EL (cell line): ENCODE measurements at regions not wholly inside any gene's neighbourhood (a gene's known extent, or its start where the extent isn't known, plus 50 kb on each side); places are given as distances from the start of the nearest gene placed in this dataset.

Experiments used
- DNase-seq: peaks from one replicate; pipeline ENCODE4 v3.0.0-alpha.2; 2016

DNA sequence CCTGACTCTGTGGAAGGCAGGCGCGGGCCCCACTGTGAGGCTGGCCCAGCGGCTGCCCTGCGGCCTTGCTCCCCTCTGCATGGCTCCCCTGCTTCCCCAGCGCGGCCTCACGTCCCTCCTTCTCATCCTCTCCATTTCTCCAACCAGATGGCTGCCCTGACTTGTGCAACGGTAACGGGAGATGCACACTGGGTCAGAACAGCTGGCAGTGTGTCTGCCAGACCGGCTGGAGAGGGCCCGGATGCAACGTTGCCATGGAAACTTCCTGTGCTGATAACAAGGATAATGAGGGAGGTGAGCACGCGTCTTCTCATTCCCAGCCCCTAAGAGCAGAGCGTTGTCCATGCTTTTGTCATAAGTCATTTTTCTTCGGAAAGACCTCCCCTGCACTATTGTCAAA is 129.0 kb upstream of the WWC1 start:
- DNase-seq = no peak

DNA sequence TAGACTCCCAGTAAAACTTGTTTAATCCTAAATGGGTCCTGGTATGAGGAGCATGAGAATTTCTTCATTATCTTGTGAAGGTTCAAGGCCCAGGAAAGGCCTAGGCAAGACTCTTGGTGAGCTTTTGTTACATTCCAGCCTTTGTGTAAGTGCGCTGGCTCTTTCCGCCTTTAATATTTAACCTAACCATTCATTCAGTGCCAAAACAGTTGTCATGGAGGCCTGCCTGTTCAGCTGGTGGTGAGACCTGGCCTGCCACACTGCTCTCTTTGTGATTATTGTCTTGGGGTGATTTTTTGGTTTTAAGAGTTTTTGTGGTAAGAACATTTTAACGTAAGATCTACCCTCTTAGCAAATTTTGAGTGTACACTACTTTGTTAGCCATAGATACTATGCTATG is 127.5 kb upstream of the WWC1 start:
- no peak for DNase-seq

DNA sequence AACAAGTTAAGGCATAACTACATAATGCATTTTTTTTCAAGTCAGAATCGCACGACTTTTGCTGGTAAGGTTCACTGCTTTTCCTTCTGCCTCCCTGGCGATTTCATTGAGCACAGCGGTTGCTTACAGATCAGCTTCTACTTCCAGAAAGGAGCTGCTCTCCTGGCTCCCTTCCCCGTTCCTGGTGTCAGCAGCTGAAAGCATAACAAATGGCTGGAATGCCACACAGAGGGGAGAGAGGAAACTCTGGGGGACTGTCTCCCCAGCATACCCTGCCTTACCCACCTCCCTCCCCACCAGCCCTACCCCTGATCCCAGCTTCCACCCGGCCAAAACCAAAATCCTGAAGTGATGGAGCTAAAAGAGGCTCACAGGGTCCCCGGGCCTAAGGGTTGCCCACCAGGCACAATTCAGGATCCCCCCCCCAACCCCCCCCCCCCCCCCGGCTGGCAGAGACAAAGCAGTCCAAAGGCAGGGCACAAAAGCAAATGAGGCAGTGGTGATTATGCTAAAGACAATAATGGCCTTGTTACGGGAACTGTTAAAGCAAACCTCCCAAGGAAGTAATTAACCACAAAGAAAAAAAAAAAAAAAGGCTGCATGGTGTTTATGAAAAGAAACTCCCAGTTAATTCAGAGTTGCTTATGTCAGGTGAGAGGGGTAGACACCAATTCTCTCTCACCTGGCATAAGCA is 126.1 kb upstream of the WWC1 start:
- no peak for DNase-seq

DNA sequence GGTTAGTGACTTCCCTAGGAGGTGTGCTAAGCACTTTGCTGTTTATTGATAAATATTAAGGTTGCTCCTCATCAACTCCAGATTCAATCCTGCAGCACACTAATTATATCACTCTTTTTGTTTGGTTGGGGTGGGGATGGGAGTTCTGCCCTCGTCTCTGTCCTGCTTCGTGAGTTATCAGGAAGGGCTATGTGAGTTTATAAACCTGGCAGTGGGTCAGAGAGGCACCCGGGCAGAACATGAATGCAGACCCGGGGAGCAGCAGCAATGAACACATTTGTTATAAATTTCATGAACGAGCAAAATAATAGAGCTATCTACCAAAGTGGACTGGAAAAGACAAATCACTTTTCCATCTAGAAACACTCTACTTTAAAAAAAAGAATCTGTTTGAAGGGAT is 125.5 kb upstream of the WWC1 start:
- DNase-seq = no peak

DNA sequence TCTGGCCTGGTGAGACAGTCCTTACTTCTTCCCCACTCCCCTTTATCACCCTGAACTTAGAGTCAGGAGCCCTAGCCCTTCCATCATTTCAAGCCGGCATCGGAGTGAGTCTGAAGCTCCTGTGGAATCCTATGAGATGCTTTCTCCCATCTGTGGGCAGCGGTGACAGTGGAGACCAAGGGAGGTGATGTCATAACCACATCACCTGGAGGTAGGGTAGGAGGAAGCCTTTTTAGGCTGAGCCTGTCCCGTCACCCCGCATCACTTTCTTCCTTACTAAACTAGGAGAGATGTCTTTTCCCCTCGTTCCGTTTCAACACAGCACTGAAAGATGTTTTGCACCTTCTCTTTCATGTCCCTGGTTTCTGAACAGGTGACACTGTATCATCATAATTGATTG is 124.1 kb upstream of the WWC1 start:
- DNase-seq = no peak

DNA sequence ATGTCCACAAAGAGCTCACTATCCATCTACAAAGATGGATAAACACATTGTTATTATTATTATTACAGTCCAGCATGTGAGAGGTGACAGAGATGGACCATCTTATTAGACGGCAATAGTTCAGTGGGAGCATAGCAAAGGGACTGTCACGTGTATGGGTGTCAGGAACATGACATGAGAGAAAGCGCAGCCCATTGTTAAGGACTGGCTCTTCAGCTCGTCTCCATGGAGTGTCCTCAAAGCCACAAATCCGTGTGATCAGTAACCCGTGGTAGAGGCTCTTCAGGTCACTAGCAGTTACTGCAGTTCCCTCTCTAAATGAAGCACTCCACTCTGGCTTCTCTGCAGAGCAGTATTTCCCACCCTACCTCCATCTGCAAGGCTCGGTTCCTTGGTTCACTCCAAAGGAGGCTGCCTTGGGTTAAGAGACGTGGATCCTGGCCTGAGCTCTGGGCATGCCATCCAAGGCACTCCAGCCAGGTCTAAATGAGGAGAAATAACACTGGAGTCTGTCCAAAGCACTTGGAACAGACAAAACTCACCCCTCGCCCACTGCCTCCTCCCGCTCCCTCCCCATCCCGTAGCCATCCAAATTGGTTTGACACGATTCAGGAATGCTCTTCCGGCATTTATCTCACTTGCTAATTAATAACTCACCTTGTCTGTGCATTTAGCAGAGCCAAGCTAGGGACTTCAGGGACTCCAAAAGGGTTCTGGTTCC is 122.3 kb upstream of the WWC1 start:
- DNase-seq = no peak

DNA sequence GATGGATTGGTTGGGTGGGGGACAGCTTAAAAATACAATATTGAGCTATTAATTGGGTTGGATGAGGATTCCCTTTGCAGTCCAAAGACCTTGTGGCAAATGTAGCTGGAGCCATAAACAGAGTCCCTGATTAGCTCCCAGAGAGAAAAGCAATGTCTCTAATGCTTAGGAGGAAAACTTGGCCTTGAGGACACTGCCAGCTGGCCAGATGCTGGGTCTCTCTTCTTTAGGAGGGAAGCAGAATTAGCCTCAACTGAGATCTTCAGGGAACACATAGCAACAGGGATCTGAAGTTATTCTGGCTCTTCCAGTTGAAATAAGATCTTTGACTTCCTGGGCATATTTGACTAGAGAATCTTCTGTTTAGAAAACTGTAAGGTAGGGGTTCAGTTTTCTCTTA is 121.7 kb upstream of the WWC1 start:
- no peak for DNase-seq

DNA sequence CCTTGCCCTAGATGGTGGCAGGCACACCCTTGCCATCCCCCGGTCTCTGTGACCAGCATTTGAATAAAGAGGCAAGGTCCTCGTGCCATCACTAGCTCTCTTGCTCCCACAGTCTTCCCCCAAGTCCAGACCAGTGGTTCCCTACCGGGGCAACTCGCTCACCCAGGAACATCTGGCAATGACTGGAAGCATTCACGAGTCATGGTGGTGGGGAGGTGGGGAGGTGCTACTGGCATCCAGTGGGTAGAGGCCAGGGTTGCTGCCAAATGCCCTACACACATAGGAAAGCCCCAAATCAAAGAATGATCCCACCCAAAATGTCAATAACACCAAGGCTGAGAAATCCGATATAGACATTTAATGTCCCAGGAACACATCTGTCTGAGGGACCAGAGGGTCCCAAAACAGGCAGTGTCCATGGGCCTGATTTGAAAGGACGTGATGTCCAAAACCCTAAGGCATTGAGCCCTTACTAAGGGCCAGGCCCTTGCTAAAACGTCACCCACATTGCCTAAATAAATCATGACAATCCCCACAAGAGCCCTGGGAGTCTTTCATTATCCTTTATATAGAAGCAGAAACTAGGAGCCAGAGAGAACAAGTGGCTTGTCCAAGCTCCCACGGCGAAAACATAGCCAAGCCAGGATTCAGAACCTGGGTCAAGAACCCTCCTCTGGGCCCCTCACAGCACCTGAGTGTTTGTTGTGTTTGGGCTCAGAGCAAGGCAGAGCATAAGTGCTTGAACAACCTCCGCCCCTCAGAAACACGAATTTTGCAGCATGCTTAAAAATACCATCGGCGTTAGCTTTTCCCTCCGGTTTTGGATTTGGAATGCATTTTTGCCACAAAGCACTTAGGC is 119.3 kb upstream of the WWC1 start:
- no peak for DNase-seq

DNA sequence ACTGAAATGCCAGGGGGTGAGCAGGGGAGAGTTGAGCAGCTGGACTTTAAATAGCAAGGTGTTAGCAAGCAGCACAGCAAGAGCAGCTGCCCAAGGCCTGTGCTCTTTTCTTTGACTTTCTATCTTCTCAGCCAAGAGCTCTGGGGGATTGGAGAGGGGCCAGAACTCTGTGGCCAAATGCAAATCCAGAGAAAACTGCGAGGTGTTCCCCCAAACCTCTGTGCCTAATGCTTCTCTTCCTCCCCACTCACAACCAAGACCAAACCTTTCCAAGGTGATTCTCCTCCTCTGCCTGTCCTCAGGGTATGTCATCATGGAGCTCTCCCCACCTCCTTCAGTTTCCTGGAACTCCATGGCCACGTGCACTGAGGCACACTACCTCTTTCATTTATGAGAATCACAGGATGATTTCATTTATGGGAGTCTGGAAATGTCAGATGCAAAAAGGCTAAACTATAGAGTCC is 118.7 kb upstream of the WWC1 start:
- no peak for DNase-seq

DNA sequence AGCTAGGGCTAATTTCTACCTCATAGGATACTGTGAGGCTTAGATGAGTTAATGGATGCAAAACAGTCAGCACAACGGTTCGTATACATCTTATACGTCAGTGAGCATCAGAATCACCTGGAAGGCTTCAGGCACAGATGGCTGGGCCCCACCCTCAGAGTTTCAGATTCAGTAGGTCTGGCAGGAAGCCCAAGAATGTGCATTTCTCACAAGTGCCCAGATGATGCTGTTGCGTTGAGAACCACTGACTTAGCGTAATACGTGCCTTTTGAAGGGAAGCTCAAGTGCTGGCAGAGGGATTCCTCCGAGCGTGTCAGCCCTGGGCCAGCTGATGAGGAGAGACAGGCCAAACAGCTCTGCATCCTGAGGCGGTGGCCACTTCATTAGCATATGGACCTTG is 117.1 kb upstream of the WWC1 start:
- no peak for DNase-seq

DNA sequence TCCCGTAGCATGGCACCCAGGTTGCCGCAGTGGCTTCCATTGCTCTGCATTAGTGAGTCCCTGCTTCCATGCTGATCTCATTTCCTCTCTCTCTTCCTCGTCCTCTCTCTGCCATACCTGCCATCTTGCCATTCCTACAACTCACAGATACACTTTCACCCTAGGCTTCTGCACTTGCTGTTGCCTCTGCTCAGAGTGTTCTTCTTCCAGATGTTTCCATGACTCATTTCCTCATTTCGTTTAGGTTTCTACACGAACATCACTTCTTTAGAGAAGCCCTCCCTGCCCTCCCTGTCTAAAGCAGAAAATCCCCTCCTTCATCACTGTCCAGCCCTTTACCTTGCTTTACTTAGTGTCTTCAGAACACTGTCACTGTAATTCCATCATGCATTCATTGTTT is 115.2 kb upstream of the WWC1 start:
- DNase-seq = no peak

DNA sequence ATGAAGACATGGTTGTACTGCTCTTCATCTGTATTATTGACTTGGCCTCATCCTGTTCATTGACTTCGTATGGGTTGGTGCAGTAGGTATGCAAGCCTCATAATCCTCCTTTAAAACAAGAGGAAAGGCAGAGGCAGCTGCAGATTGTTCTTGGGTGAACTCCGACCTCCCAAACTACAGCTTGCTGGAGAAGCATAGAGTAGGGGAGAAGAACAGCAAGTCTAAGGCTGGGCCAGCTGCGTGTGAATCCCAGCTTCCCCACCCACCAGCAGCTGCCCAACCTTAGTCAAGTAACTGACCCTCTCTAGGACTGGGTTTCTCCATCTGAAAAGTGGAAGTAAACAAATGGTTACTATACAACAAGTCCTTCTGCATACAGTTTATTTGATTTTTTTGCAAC is 114.5 kb upstream of the WWC1 start:
- DNase-seq = no peak

DNA sequence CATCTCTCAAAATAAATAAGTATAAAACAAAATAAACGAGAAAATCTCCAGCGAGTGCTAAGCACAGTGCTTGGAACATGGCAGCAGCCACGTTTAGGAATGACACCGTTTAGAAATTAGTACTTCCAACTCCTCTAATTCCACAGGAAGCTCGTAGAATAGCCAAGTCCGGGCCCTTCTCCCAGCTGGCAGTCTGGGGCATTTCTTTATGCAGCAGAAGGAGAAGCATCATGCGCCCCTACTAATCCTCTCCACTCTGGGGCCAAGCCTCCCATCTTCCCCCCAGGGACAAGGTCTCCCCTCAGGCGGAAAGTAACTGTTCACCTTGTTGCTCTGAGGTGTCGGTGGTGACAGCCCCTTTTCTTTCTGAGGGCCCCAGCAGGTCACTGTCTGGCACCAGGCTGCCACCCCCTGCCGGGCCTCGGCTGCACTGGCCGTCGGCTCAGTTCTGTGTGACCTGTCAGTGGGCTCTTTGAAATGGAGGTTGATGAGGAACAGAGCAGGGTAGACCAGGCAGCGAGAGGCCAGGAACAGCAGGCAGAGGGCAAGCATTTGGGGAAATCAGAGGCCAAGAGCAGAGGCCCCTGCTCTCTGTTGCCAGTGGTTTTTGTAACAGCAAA is 113.5 kb upstream of the WWC1 start:
- no peak for DNase-seq

DNA sequence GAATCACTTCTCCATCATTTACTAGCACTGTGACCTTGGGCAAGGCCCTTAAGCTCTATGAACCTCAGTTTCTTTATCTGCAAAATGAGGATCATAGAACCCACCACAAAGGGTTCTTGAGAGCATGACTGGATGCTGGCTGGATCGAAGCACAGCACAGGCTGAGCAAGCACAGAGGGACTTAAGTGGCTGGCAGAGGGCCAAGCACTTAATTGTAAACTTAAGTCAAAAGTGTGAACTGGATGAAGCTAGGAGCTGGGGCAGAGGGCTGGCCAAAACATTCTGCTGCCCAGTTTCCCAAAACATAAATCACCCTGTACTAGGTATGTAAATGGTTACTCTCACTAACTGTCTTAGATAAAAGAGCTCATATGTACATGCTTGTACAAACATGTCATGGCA is 112.3 kb upstream of the WWC1 start:
- DNase-seq = no peak

DNA sequence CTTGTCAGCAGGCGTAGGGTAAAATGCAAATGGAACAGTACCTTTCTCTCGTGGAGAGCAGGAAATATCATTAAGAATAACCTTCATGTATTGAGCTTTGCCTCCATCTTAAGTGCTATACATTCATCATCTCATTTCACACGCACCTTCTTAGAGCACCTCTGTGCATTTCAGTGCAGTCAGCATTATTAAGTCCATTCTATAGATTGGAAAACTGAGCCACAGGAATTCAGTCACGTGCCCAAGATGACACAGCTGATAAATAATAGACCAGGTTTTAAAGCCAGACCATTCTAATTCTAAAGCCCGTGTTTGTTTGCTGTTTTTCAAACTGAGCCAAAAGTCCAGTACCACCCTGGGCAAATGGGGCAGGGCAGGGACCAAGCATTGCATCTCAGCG is 109.2 kb upstream of the WWC1 start:
- DNase-seq = no peak

DNA sequence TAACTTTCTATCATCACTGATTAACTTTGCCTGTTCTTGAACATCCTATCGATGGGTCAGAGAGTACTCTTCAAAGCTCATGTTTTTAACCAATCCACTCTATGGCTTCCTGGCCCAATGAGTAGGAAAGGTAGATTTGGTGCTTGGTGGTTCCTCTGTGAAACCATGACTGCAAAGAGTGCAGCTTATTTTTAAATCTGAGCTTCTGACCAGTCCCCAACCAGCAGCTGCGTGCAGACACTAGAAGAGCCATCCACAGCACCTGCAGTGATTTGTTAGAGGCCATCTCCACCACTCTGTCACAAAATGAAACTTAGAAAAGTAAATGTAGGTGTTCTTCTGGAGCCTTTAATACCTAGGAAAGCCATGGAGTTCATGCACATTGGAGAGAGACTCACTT is 107.3 kb upstream of the WWC1 start:
- DNase-seq = no peak

DNA sequence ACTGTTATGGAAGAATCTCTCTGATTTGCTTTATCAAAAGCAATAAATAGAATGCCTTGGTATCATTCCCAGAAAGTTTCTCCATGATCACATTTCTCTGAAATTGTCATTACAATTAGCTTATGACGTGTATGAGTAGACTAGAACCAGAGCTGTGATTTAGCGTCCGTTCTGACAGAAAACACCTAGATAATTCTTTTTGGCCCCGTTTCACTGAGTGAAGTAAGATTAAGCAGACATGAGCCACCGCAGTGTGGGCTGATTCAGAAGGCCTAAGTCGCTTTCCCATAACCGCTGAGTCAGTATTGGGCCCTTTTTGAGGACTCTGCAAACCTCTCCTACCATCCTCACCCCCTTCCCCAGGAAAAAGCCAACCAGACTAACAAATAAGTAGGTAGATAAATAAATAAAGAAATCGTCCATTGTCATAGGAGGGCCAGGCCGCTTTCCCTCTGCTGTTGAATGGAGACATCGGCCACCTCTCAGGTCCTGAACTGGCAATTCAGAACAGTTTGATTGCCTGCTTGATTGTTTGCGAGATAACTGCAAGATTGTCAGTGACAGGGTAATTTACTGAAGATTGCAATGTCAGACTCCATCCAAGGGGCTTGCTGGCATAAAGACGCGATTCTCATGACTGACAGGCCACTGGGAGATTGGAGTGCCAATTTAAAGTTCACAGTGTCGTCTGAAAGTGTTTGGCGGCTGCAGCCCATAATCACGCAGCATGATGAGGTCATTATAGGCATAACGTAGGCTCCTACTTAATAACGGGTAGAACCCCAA is 105.0 kb upstream of the WWC1 start:
- no peak for DNase-seq

DNA sequence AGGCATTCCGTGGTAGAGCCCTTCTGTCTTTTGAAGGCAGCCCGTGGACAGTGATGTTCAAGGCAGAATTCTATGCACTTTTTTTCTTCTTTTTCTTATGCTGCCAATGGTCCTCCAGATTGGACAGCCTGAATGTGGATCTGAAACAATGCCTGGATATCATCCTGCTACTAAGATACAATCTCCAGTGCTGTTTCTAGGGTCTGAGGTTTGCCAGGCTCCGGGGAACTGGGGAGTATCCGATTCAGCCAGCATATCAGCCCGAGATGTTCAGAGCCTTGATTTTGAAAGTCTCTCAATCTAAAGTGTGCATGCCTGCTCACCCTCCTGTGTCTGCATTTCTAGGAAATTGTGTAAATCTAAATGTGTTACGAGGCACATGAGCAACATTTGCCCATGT is 103.8 kb upstream of the WWC1 start:
- DNase-seq = no peak

DNA sequence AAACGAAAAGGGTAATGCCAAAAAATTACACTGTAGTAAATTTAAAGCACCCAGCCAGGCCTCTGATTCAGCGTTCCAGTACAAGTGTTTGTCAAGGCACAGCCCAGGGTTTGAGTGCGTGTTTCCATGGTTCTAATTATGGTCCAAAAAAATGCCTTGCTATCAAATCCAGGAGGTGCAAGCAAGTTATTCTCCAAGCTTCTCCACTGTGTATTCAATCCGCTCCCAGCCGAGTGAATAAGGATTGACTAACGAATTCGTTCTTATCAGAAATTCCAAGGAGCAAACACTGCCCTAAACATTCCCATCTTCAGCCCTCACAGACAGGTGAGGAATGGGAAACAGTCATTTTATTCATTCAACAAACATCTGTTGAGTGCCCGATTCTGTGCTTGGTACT is 103.3 kb upstream of the WWC1 start:
- no peak for DNase-seq

DNA sequence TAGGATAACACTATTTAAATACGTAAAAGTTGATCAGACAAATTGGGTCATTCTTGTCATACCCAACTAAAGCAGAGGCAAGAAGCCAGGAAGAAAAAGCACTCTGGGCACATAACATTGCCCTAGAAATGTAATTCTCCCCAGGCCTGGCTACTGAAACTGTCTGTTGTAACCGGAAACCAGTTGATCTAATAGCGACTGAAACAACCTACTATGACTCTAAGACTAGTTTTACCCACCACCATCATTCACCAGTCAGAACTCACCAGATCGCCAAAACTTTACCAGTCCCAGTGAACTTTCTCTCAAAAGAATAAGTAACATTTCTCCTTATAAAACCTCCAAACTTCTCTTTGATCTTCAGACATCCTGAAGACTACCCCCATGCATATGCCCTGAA is 99.3 kb upstream of the WWC1 start:
- no peak for DNase-seq

DNA sequence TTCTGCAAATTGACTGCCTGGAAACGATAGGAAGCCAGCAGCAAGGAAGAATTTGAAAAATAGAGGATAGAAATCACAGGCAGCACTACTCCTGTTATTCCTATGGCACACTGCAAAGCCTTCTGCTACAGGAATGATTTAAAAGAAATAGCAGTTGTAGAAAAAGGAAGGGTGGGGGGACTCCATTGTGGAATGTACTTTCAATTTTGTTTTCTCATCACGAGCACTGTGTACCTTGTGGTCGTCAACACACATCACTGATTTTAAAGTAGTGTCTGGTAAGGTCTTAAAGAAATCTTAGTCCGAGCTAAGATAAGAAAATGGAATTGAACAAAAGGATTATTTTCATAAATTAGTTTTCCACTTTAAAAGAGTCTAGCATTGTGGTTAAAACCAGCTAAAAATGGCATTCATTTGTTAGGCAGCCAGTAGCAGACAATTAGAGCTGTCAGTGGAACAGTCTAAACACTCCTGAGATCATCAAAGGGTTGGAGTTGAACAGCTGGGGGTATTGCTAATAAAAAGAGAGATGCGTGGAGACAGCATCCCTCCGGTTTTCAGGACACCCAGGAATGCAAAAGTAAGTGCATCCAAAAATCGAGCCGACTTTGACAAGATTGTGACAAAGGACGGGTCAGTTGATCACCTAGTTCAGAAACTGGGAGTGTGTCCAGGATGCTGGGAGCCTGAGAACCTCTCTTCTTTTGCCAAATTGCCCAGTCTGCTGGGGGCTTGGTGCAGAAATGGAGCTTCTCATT is 97.8 kb upstream of the WWC1 start:
- no peak for DNase-seq

DNA sequence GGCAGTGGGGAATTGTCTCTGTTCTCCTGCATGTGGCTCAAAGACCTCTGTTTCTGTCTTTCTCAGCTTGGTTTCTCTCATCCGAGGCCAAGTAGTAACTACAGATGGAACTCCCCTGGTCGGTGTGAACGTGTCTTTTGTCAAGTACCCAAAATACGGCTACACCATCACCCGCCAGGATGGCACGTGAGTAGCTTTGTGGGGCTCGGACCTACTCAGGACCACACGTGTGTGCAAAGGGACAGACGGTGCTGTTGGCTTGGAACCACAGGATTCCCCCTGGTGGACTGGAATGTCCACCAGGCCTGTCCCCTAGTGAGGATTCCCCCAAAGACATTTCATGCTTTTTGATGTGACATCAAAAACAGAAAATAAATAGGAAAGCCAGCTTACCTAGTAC is 96.3 kb upstream of the WWC1 start:
- DNase-seq = no peak
